GM12892 (cell line): ENCODE measurements at regions not wholly inside any gene's neighbourhood (a gene's known extent, or its start where the extent isn't known, plus 50 kb on each side); places are given as distances from the start of the nearest gene placed in this dataset.

Experiments
- DNase-seq: peaks from one replicate; pipeline ENCODE4 v3.0.0; 2011; ENCODE audit not compliant: insufficient read length
- FAIRE-seq: peaks from 2 replicates; lab custom pipeline; 2011; peaks lifted over from hg19 to GRCh38; lab: Jason Lieb, UNC
- POLR2A ChIP-seq: IDR thresholded peaks from 2 replicates; pipeline ENCODE4 v1.6.1; 2011; ENCODE audit warnings: low read depth, low read length, control low read depth
- POLR2AphosphoS5 ChIP-seq: IDR thresholded peaks from 2 replicates; pipeline ENCODE4 v1.6.1; 2011; ENCODE audit warnings: low read depth, low read length, control low read depth
- TAF1 ChIP-seq: IDR thresholded peaks from 2 replicates; pipeline ENCODE4 v1.6.1; 2011; ENCODE audit warnings: low read depth, mild to moderate bottlenecking, control low read depth, low read length, borderline replicate concordance

- DNase-seq (no peak), FAIRE-seq (no peak)
- TF ChIP-seq POLR2AphosphoS5, result no peak
- TF ChIP-seq POLR2A, result no peak
- no peak for TF ChIP-seq TAF1
Measured at GRCh38 chr13:22468045-22468444, 712.7 kb upstream of the SGCG start.

- FAIRE-seq, result no peak
- no peak for DNase-seq
- no peak for TF ChIP-seq TAF1
- TF ChIP-seq POLR2AphosphoS5, result no peak
- no peak for TF ChIP-seq POLR2A
Measured at GRCh38 chr13:22468824-22469223, 712.0 kb upstream of the SGCG start.

- no peak for FAIRE-seq
- DNase-seq, result no peak
- TF ChIP-seq POLR2A (no peak), TAF1 (no peak), POLR2AphosphoS5 (no peak)
Measured at GRCh38 chr13:22469452-22469851, 711.3 kb upstream of the SGCG start.

- FAIRE-seq (no peak), DNase-seq (no peak)
- TF ChIP-seq POLR2AphosphoS5, result no peak
- TF ChIP-seq TAF1, result no peak
Measured at GRCh38 chr13:22470075-22470474, 710.7 kb upstream of the SGCG start.

GRCh38 chr13:22482496-22483000 is 698.2 kb upstream of the SGCG start:
- DNase-seq (no peak), FAIRE-seq (no peak)
- TF ChIP-seq TAF1 (no peak), POLR2A (no peak), POLR2AphosphoS5 (no peak)

- no peak for TF ChIP-seq TAF1
- TF ChIP-seq POLR2AphosphoS5, result no peak
- TF ChIP-seq POLR2A, result no peak
- no peak for DNase-seq
- FAIRE-seq, result no peak
Measured at GRCh38 chr13:22483276-22483675, 697.5 kb upstream of the SGCG start.

GRCh38 chr13:22486490-22486889 is 694.3 kb upstream of the SGCG start:
- FAIRE-seq (no peak), DNase-seq (no peak)
- TF ChIP-seq POLR2AphosphoS5 (no peak), TAF1 (no peak), POLR2A (no peak)

- TF ChIP-seq POLR2A, result no peak
- TF ChIP-seq POLR2AphosphoS5, result no peak
- no peak for DNase-seq
- FAIRE-seq, result no peak
Measured at GRCh38 chr13:22487932-22488331, 692.8 kb upstream of the SGCG start.

GRCh38 chr13:22489771-22490170 is 691.0 kb upstream of the SGCG start:
- FAIRE-seq, result no peak
- DNase-seq, result no peak
- TF ChIP-seq TAF1 (no peak), POLR2A (no peak), POLR2AphosphoS5 (no peak)

GRCh38 chr13:22495819-22496218 is 685.0 kb upstream of the SGCG start:
- DNase-seq, result no peak
- no peak for FAIRE-seq
- TF ChIP-seq POLR2AphosphoS5, result no peak

GRCh38 chr13:22496803-22497508 is 683.8 kb upstream of the SGCG start:
- no peak for FAIRE-seq
- TF ChIP-seq TAF1 (no peak), POLR2A (no peak), POLR2AphosphoS5 (no peak)
- no peak for DNase-seq

GRCh38 chr13:22497991-22498780 is 682.6 kb upstream of the SGCG start:
- DNase-seq (no peak), FAIRE-seq (no peak)
- no peak for TF ChIP-seq POLR2AphosphoS5
- TF ChIP-seq POLR2A, result no peak
- TF ChIP-seq TAF1, result no peak
